Hepatocyte (in vitro differentiated cells): ENCODE measurements at regions not wholly inside any gene's neighbourhood (a gene's known extent, or its start where the extent isn't known, plus 50 kb on each side); places are given as distances from the start of the nearest gene placed in this dataset.

Experiments
- DNase-seq: peaks from one replicate; pipeline ENCODE4 v3.0.0-alpha.2; 2016; ENCODE audit warnings: low spot score
- H2AFZ ChIP-seq: fragments of 200-600 bp; sonication (generic); 2 replicates; pipeline ENCODE4 v1.6.0; 2016; ENCODE audit warnings: antibody characterized with exemption, mild to moderate bottlenecking
- H3K27ac ChIP-seq: fragments of 200-600 bp; sonication (generic); 2 replicates; pipeline ENCODE4 v1.5.1; 2016; ENCODE audit warnings: mild to moderate bottlenecking
- H3K27me3 ChIP-seq: fragments of 200-600 bp; sonication (generic); 2 replicates; pipeline ENCODE4 v1.6.1; 2016
- H3K36me3 ChIP-seq: fragments of 200-600 bp; sonication (generic); replicated peaks from 2 replicates; pipeline ENCODE4 v1.5.1; 2016; ENCODE audit warnings: low read depth; ENCODE audit not compliant: insufficient read depth
- H3K4me1 ChIP-seq: fragments of 200-600 bp; sonication (generic); 2 replicates; pipeline ENCODE4 v1.5.1; 2016; ENCODE audit warnings: mild to moderate bottlenecking, moderate library complexity; ENCODE audit not compliant: insufficient read depth
- H3K4me2 ChIP-seq: fragments of 200-600 bp; sonication (generic); 2 replicates; pipeline ENCODE4 v1.6.0; 2016
- H3K4me3 ChIP-seq: fragments of 200-600 bp; sonication (generic); 2 replicates; pipeline ENCODE4 v1.5.1; 2016; ENCODE audit warnings: mild to moderate bottlenecking
- H3K79me2 ChIP-seq: fragments of 200-600 bp; sonication (generic); 2 replicates; pipeline ENCODE4 v1.6.0; 2017; ENCODE audit warnings: mild to moderate bottlenecking
- H3K9me2 ChIP-seq: fragments of 200-600 bp; sonication (generic); replicated peaks from 2 replicates; pipeline ENCODE4 v1.6.0; 2017; ENCODE audit warnings: mild to moderate bottlenecking; ENCODE audit not compliant: insufficient read depth
- H3K9me3 ChIP-seq: fragments of 200-600 bp; sonication (generic); 2 replicates; pipeline ENCODE4 v1.5.1; 2016; ENCODE audit warnings: low read depth, mild to moderate bottlenecking
- H4K20me1 ChIP-seq: fragments of 200-600 bp; sonication (generic); 2 replicates; pipeline ENCODE4 v1.6.0; 2016; ENCODE audit warnings: mild to moderate bottlenecking; ENCODE audit not compliant: insufficient read depth, poor library complexity, severe bottlenecking
- CTCF ChIP-seq: fragments of 200-600 bp; sonication (generic); IDR thresholded peaks from 2 replicates; pipeline ENCODE4 v1.5.1; 2016; ENCODE audit warnings: antibody characterized with exemption, mild to moderate bottlenecking; ENCODE audit not compliant: poor library complexity
- EZH2 ChIP-seq: fragments of 200-600 bp; sonication (generic); IDR thresholded peaks from 2 replicates; pipeline ENCODE4 v1.6.1; 2016; ENCODE audit warnings: antibody characterized with exemption, mild to moderate bottlenecking, borderline replicate concordance
- EZH2phosphoT487 ChIP-seq: fragments of 200-600 bp; sonication (generic); IDR thresholded peaks from one replicate; pipeline ENCODE4 v1.6.1; 2018; ENCODE audit warnings: antibody characterized with exemption, mild to moderate bottlenecking, low read depth, moderate library complexity; ENCODE audit not compliant: unreplicated experiment, severe bottlenecking
- WGBS: methylation state at CpG from one replicate; pipeline ENCODE4 v1.1.6; 2016; ENCODE audit warnings: low lambda C conversion rate; ENCODE audit errors: missing lambda C conversion rate; 5-methylcytosine and 5-hydroxymethylcytosine counted together

- no peak overlapping the region for H2AFZ ChIP-seq
- H3K79me2 ChIP-seq = no peaks in the 10 kb centered on the region
- H4K20me1 ChIP-seq = no peaks in the 10 kb centered on the region
- H3K9me2 ChIP-seq = no peaks in the 10 kb centered on the region
- WGBS = 70% methylated on average over 18 of the region's 18 CpGs
- no peak overlapping the region for H3K4me3 ChIP-seq
- no peak for DNase-seq
- H3K4me2 ChIP-seq = no peak overlapping the region
- peaks cover 7% of the 10 kb centered on the region for H3K4me1 ChIP-seq
- H3K36me3 ChIP-seq = no peaks in the 10 kb centered on the region
- TF ChIP-seq EZH2phosphoT487 (no peak), CTCF (no peak), EZH2 (no peak)
- peak overlapping the region; percentile 37 for H3K27ac ChIP-seq
- H3K9me3 ChIP-seq = peaks cover 4% of the 10 kb centered on the region
- H3K27me3 ChIP-seq = no peaks in the 10 kb centered on the region
Measured at GRCh38 chr22:44369916-44370801, 57.4 kb upstream of the SHISAL1 start.

DNA sequence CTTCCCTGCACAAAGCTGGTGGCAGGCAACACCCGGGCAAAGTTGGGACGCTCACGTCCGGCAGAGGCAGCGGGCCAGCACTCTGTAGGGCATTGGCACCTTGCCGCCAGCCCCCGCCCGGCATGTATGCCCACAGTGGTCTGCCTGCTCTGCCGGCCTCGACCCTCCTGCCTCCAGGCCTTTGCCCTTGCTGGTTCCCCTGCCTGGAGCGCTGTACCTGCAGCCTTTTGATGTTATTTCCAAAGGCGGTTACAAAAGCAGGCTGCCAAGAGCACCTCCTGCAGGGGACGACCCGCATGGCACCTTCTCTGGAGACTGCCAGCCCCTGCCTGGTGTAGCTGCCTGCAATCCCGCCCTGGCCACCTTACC is 56.5 kb upstream of the SHISAL1 start:
- no peak overlapping the region for H3K27ac ChIP-seq
- TF ChIP-seq CTCF = no peak
- no peak for TF ChIP-seq EZH2phosphoT487
- TF ChIP-seq EZH2 = no peak
- no peak overlapping the region for H2AFZ ChIP-seq
- DNase-seq = no peak
- H4K20me1 ChIP-seq = no peaks in the 10 kb centered on the region
- no peaks in the 10 kb centered on the region for H3K27me3 ChIP-seq
- no peak overlapping the region for H3K4me3 ChIP-seq
- H3K4me2 ChIP-seq = no peak overlapping the region
- H3K4me1 ChIP-seq = peaks cover 13% of the 10 kb centered on the region
- H3K79me2 ChIP-seq = no peaks in the 10 kb centered on the region
- no peaks in the 10 kb centered on the region for H3K36me3 ChIP-seq
- no peaks in the 10 kb centered on the region for H3K9me3 ChIP-seq
- 83% methylated on average over 15 of the region's 15 CpGs for WGBS
- H3K9me2 ChIP-seq = no peaks in the 10 kb centered on the region

- WGBS = 87% methylated on average over 16 of the region's 16 CpGs
- TF ChIP-seq EZH2phosphoT487 (no peak), EZH2 (no peak), CTCF (no peak)
Measured at GRCh38 chr22:44368611-44369292, 56.0 kb upstream of the SHISAL1 start.

More at GRCh38 chr22:44368611-44369292, 56.0 kb upstream of the SHISAL1 start:
- H3K27ac ChIP-seq = no peak overlapping the region
- no peaks in the 10 kb centered on the region for H3K27me3 ChIP-seq
- no peaks in the 10 kb centered on the region for H4K20me1 ChIP-seq
- H3K9me2 ChIP-seq = no peaks in the 10 kb centered on the region
- H3K36me3 ChIP-seq = no peaks in the 10 kb centered on the region
- H3K9me3 ChIP-seq = no peaks in the 10 kb centered on the region
- no peak overlapping the region for H2AFZ ChIP-seq
- no peak overlapping the region for H3K4me2 ChIP-seq
- peaks cover 15% of the 10 kb centered on the region for H3K4me1 ChIP-seq
- no peaks in the 10 kb centered on the region for H3K79me2 ChIP-seq
- H3K4me3 ChIP-seq = no peak overlapping the region
- DNase-seq = no peak
